Ascending aorta (tissue), 2 donors: ENCODE measurements at regions not wholly inside any gene's neighbourhood (a gene's known extent, or its start where the extent isn't known, plus 50 kb on each side); places are given as distances from the start of the nearest gene placed in this dataset.
"Not testable (repeated sequence)": the region's sequence is repeated elsewhere in the genome, so short reads cannot be mapped to it uniquely, and the experiment has no call there.

ENCODE experiments used
- DNase-seq, 2 donors: peaks; one replicate each; pipeline ENCODE4 v3.0.0-alpha.2; 2019; ENCODE audit warnings: low spot score in 2 of 2
- H3K27ac ChIP-seq, 2 donors: fragments of 200-600 bp; sonication (generic); one replicate each; pipeline ENCODE4 v1.5.1; 2016 to 2017; ENCODE audit warnings: mild to moderate bottlenecking in 1 of 2
- H3K27me3 ChIP-seq: fragments of 200-600 bp; sonication (generic); one replicate; pipeline ENCODE4 v1.5.1; 2017
- H3K36me3 ChIP-seq, 2 donors: fragments of 200-600 bp; sonication (generic); one replicate each; pipeline ENCODE4 v1.5.1; 2016
- H3K4me1 ChIP-seq, 2 donors: fragments of 200-600 bp; sonication (generic); one replicate each; pipeline ENCODE4 v1.5.1; 2016 to 2017; ENCODE audit warnings: mild to moderate bottlenecking in 1 of 2
- H3K4me3 ChIP-seq, 2 donors: fragments of 200-600 bp; sonication (generic); one replicate each; pipeline ENCODE4 v1.5.1; 2016 to 2017; ENCODE audit warnings: mild to moderate bottlenecking in 1 of 2
- H3K9me3 ChIP-seq, 2 donors: fragments of 200-600 bp; sonication (generic); one replicate each; pipeline ENCODE4 v1.5.1; 2016
- CTCF ChIP-seq, 3 experiments: fragments of 200-600 bp in 2 of 3; fragments of 450-650 bp in 1 of 3; sonication (generic) in 2 of 3; IDR thresholded peaks; one replicate each; pipeline ENCODE4 v1.5.1; 2016 to 2019; ENCODE audit warnings: antibody characterized with exemption in 3 of 3, mild to moderate bottlenecking in 1 of 3, moderate library complexity in 1 of 3
- intact Hi-C: fragments of 100-400 bp; cut with DNase I; formaldehyde crosslinking; loops from one replicate; pipeline ENCODE4 v1.15.1; 2023

GRCh38 chr14:49036984-49037516 is 549.1 kb downstream of the RPS29 start:
- no peaks in the 10 kb centered on the region for H3K9me3 ChIP-seq
- H3K4me1 ChIP-seq, result no peaks in the 10 kb centered on the region
- H3K27ac ChIP-seq, result no peak overlapping the region
- no peaks in the 10 kb centered on the region for H3K36me3 ChIP-seq
- no peak for TF ChIP-seq CTCF (IDR thresholded peaks at IDR 0.05)
- DNase-seq, result no peak
- intact Hi-C loops, result no loop called here
- H3K27me3 ChIP-seq, result no peaks in the 10 kb centered on the region
- no peak overlapping the region for H3K4me3 ChIP-seq

GRCh38 chr14:49036266-49036665 is 549.9 kb downstream of the RPS29 start:
- TF ChIP-seq CTCF (IDR thresholded peaks at IDR 0.05), result no peak
- Histone ChIP-seq H3K36me3 (no peaks in the 10 kb centered on the region), H3K27ac (no peak overlapping the region), H3K9me3 (no peaks in the 10 kb centered on the region), H3K4me1 (no peaks in the 10 kb centered on the region), H3K27me3 (no peaks in the 10 kb centered on the region), H3K4me3 (no peak overlapping the region)
- DNase-seq, result no peak
- intact Hi-C loops, result no loop called here

GRCh38 chr14:49033131-49033530 is 553.0 kb downstream of the RPS29 start:
- Histone ChIP-seq H3K9me3 (no peaks in the 10 kb centered on the region), H3K36me3 (no peaks in the 10 kb centered on the region), H3K4me1 (no peaks in the 10 kb centered on the region), H3K4me3 (no peak overlapping the region), H3K27ac (no peak overlapping the region), H3K27me3 (no peaks in the 10 kb centered on the region)
- no peak for DNase-seq
- TF ChIP-seq CTCF (IDR thresholded peaks at IDR 0.05), result no peak
- intact Hi-C loops, result no loop called here

GRCh38 chr14:49031710-49032109 is 554.5 kb downstream of the RPS29 start:
- H3K4me3 ChIP-seq, H3K4me1 ChIP-seq, DNase-seq, H3K27ac ChIP-seq, intact Hi-C loops, H3K9me3 ChIP-seq, H3K36me3 ChIP-seq, H3K27me3 ChIP-seq: not testable (repeated sequence)

- DNase-seq, result no peak
- H3K36me3 ChIP-seq, result no peaks in the 10 kb centered on the region
- H3K27me3 ChIP-seq, result no peaks in the 10 kb centered on the region
- intact Hi-C loops, result no loop called here
- no peaks in the 10 kb centered on the region for H3K4me1 ChIP-seq
- no peak for TF ChIP-seq CTCF (IDR thresholded peaks at IDR 0.05)
- no peak overlapping the region for H3K27ac ChIP-seq
- no peaks in the 10 kb centered on the region for H3K9me3 ChIP-seq
- no peak overlapping the region for H3K4me3 ChIP-seq
These were observed 566.6 kb downstream of the RPS29 start for GRCh38 chr14:49019467-49020115.

GRCh38 chr14:49017447-49017846 is 568.7 kb downstream of the RPS29 start:
- DNase-seq, result no peak
- Histone ChIP-seq H3K27me3 (no peaks in the 10 kb centered on the region), H3K4me1 (no peaks in the 10 kb centered on the region), H3K9me3 (no peaks in the 10 kb centered on the region), H3K4me3 (no peak overlapping the region), H3K36me3 (no peaks in the 10 kb centered on the region), H3K27ac (no peak overlapping the region)
- TF ChIP-seq CTCF (IDR thresholded peaks at IDR 0.05), result no peak
- intact Hi-C loops, result no loop called here
